ENCODE measurements at regions not wholly inside any gene's neighbourhood (a gene's known extent, or its start where the extent isn't known, plus 50 kb on each side); places are given as distances from the start of the nearest gene placed in this dataset.
"Not testable (repeated sequence)": the region's sequence is repeated elsewhere in the genome, so short reads cannot be mapped to it uniquely, and the experiment has no call there.

GRCh38 chr3:168753724-168754123 lies 658.0 kb upstream of the GOLIM4 start:
- DNase-seq (ENCODE audit: low read depth) = no peak

GRCh38 chr3:168752339-168752738 lies 656.6 kb upstream of the GOLIM4 start:
- DNase-seq (ENCODE audit: low read depth) = no peak

DNA sequence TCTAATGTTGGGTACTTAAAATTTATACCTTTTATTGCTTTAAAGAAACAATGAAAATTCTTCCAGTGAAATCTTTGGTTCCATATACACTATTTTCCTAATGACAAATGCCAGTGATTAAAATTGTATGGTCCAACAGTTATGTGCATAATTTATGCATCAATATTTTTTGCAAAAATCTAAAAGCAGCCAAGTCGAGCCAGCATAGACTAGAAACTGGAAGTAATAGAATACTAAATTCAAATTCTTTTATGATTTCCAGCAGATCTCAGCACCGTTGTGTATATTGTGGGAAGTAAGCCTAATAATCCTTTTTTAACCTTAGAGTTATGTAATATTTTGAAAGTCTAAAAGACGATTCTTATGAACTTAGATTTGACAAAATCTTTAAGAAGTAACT lies 652.0 kb upstream of the GOLIM4 start:
- DNase-seq (ENCODE audit: low read depth) = no peak

DNA sequence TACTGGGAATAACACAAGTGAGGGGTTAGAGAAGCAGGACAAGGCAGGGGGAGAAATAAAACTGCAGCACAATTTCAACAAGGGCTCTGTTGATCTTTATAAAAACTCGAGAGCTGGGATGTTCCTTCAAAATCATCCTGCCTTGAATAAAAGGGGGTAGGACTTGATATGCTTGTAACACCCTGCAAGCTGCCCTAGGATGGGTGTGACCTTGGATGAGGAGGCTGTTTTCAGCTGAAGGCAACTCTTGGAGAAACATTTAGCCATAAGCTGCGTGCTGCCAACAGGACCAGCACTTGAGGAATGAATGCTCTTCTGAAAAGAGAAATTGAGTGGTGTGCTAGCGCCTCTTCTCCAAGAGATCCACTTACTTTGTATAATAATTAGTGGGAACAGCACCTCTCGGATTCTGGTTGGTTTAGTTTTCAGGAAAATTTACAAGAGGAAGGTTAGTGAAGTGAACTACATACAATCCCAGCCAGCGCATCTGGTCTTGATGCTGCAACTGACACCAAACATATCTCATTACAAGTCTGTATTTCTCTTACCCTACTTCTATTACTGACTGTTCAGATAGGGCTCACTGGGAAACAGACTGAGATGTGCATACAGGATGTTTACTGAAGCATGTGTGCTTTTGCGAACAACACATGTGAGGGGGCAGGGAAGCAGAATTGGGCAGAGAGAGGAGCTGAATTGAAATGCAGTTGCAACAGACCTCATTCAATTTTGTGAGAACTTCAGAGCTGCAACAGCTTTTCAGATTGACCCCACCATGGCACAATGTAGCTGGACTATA lies 643.0 kb upstream of the GOLIM4 start:
- no peak for DNase-seq (ENCODE audit: low read depth)

DNA sequence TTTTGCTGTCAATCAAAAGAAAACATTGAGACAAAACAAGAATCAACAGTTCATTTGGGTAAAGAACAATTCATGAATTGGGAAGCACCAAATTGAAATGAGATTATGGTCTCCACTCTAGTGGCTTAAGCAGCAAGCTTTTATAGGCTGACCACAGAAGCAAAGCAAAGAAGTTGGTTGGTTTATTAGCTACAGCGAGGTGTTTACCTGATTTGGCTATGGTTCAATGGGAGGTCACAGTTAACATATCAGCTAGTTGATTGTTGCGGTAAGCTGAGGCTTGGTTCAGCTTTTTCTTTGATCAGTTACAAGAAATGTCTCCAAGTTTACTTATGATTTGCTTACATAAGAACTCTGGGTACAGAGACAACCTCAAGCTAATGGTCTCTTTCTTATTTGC lies 640.5 kb upstream of the GOLIM4 start:
- no peak for DNase-seq (ENCODE audit: low read depth)

- DNase-seq (ENCODE audit: low read depth) = no peak
These were observed 634.3 kb upstream of the GOLIM4 start for GRCh38 chr3:168730073-168730472.

- peak; percentile 20 for DNase-seq (ENCODE audit: low read depth)
These were observed 626.4 kb upstream of the GOLIM4 start for GRCh38 chr3:168722091-168722490.

- no peak for DNase-seq (ENCODE audit: low read depth)
These were observed 619.0 kb upstream of the GOLIM4 start for GRCh38 chr3:168714609-168715240.

DNA sequence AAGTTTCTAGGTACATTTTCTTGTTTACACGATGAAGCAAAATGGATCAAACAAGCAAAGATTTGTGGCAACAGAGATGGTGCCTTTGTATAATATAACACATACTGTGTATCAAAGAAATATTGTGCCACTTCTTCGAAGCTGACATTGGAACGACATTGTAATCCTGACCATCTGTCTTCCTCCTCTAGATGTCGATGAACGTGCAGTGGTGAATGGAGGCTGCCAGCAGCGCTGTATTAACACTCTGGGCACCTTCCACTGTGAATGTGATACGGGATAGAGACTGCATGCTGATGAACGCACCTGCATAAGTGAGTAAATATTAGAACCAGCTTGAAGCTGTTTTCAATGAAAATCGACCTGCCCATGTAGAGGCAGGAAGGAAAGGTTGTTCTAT lies 613.3 kb upstream of the GOLIM4 start:
- DNase-seq (ENCODE audit: low read depth) = no peak

GRCh38 chr3:168707900-168708299 lies 612.2 kb upstream of the GOLIM4 start:
- DNase-seq (ENCODE audit: low read depth) = no peak

- DNase-seq (ENCODE audit: low read depth) = no peak
These were observed 609.7 kb upstream of the GOLIM4 start for GRCh38 chr3:168705412-168705811.

- DNase-seq (ENCODE audit: low read depth) = no peak
These were observed 600.3 kb upstream of the GOLIM4 start for GRCh38 chr3:168696051-168696450.

GRCh38 chr3:168693870-168694269 lies 598.1 kb upstream of the GOLIM4 start:
- DNase-seq (ENCODE audit: low read depth) = no peak

GRCh38 chr3:168688267-168688666 lies 592.5 kb upstream of the GOLIM4 start:
- DNase-seq (ENCODE audit: low read depth) = no peak

- no peak for DNase-seq (ENCODE audit: low read depth)
These were observed 588.8 kb upstream of the GOLIM4 start for GRCh38 chr3:168684519-168684918.

DNA sequence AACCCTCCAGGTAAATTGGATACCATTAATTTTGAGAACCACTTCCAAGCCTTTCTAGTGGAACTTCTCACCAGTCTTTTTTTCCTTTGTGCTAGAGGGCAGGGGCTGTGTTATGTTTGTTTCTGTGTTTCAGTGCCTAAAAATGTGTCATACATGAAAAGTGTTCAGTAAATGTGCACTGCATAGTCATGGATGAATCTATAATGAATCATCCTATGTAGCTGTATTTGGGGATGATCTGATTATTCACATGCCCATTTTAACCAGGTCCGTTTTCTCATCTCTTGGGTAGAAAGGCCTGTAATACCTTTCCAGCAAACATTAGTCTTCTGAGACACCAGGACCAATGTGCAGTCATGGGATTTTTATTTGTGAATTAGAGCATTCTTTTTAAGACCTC lies 583.0 kb upstream of the GOLIM4 start:
- DNase-seq (ENCODE audit: low read depth) = no peak

- no peak for DNase-seq (ENCODE audit: low read depth)
These were observed 575.4 kb upstream of the GOLIM4 start for GRCh38 chr3:168671091-168671490.

- not testable (repeated sequence) for DNase-seq (ENCODE audit: low read depth)
These were observed 565.3 kb upstream of the GOLIM4 start for GRCh38 chr3:168660879-168661657.

DNA sequence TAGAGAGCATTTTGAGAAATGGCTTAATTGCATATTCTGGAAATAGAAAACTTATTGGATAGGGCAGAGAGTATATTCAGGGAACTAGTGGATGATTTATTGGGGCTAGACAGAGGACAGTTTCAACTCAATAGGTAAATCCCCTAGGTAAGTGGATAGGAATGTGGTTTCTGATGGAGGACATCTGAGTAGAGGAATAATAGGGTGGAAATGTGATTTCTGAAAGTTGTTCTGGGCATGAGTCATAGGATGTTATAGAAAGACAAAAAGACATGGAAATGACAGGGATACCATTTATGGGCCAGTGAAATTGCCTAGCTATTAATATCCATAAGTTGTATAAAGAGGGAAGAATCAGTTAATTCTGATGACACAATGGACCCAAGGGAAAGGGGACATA lies 563.3 kb upstream of the GOLIM4 start:
- DNase-seq (ENCODE audit: low read depth) = no peak

DNA sequence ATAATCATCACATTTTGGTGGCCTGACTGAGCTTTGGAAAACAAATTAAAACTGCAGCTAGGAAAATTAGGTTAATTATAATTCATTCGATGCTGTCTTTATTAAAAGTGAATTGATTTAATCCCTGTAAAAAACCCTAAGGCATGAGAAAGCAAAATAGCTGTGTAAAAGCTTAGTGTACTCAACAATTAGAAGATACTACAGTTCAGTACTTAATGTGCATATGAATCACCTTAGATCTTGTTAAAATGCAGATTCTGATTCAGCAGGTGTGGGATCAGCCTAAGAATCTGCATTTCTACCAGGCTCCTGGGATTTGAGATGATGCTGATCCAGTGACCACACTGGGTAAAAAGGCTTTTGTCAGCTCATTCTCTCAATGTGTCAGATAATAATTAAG lies 559.9 kb upstream of the GOLIM4 start:
- no peak for DNase-seq (ENCODE audit: low read depth)

DNA sequence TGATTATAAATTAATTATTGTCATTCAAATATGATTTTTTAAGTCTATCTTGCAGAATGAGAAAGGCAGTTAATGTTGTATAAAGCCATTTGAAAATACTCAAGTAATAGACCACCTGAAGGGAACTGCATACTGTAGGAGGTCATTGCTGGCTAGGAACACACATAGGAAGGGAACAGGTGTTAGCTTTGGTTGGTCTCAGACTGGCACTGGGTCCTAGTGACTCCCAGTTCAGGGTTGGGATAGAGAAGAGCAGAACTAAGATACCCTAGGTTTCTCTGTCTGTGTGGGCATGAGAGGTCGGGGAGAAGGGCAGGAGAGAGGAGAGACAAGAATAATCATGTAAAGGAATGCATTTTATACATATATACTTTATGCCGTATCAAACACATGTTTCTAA lies 559.0 kb upstream of the GOLIM4 start:
- DNase-seq (ENCODE audit: low read depth) = no peak

DNA sequence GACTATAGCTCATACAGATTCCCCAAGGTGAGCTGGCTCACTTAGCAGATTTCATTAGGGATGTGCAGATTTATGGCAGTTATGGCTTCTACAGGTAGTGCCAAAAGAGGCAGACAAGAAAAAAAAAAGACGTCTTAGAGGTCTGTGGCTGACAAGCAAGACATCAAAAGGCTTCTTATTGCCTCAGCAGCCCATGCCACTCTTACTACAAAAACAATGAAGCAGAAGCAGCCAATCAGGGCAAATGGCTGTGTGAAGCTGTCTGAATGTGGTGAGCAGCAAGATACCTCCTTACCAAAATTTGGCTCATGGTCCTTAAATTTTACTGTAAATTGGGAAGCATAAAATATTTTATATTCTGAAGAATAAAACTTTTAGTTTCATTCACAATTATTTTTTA lies 557.5 kb upstream of the GOLIM4 start:
- DNase-seq (ENCODE audit: low read depth) = no peak

- DNase-seq (ENCODE audit: low read depth) = no peak
These were observed 552.6 kb upstream of the GOLIM4 start for GRCh38 chr3:168648321-168648720.

Measured in HS-5 (cell line).